CD1c-positive myeloid dendritic cell (primary cell): ENCODE measurements at regions not wholly inside any gene's neighbourhood (a gene's known extent, or its start where the extent isn't known, plus 50 kb on each side); places are given as distances from the start of the nearest gene placed in this dataset.

Experiments used
- DNase-seq: peaks from one replicate; pipeline ENCODE4 v3.0.0-alpha.2; 2016; ENCODE audit errors: extremely low spot score

- no peak for DNase-seq
Measured at GRCh38 chr2:238581126-238581525, 154.4 kb downstream of the ASB1 start.

DNA sequence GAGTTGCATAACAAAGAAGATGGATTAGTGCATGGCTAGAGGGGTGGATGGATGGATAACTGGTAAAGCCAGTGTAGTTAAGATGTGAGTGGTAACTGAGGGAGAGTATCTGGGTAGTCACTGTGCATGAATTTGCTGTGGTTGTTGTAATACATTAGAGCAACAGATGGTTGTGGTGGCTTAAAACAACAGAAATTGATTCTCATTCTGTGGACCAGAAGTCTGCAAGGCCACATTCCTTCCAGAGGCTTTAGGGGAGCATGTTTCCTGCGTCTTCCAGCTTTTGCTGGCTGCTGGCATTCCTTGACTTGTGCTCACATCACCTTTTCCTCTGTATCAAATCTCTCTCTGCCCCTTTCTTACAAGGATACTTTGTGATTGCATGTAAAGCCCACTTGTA, 155.4 kb downstream of the ASB1 start:
- DNase-seq = no peak

DNA sequence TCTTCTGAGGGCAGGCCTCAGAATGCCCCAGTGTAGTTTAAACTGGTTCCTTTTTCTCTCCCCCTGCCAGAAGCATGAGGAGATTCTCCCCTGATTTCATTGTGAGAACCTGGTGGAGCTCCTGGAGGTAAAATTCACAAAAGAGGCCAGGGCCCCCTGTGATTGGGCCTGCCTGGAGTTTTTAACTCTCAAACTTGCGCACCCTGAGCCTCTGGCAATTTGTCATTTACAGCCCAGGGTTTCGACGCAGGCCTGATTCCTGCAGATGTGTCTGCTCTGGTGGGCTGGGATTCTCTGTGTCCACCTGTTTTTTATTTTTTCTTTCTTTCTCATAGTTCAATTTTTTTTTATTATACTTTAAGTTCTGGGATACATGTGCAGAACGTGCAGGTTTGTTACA, 157.9 kb downstream of the ASB1 start:
- no peak for DNase-seq

- DNase-seq = no peak
Measured at GRCh38 chr2:238585836-238586821, 159.4 kb downstream of the ASB1 start.

GRCh38 chr2:238586931-238587775, 160.4 kb downstream of the ASB1 start:
- DNase-seq = no peak

DNA sequence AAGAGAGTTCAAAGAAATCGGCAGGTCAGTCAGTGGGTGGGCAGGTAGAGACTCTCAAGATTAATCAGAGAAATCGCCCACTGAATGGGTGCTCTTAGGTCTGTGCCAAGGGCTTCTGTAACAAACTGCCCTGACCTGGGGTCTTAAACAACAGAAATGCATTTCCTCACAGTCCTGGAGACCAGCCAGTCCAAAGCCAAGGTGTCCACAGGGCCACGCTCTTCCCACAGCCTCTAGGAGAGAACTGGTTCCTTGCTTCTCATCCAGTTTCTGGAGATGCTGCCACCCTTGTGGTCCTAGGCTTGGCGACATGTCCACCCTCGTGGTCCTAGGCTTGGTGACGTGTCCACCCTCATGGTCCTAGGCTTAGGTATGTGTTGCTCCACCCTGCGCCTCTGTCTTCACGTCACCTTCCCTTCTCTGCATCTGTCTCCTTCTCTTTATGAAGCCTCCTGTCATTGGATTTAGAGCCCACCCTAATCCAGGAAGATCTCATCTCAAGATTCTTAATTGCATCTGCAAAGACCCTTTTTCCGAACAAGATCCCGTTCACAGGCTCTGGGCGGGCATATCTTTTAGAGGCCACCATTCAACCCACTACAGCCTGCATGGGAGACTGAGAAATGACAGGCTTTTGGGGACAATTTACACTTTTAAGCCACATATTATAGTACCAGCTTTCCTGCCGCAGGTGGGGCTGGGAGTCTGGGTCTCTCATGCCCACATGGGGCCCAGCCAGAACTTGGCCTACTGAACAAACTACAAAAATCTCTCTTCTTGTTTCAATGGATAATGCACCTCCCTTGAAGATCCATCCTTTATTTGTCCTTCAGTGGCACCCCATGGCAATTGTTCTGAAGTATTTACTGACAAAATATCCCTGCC, 161.3 kb downstream of the ASB1 start:
- DNase-seq = no peak

DNA sequence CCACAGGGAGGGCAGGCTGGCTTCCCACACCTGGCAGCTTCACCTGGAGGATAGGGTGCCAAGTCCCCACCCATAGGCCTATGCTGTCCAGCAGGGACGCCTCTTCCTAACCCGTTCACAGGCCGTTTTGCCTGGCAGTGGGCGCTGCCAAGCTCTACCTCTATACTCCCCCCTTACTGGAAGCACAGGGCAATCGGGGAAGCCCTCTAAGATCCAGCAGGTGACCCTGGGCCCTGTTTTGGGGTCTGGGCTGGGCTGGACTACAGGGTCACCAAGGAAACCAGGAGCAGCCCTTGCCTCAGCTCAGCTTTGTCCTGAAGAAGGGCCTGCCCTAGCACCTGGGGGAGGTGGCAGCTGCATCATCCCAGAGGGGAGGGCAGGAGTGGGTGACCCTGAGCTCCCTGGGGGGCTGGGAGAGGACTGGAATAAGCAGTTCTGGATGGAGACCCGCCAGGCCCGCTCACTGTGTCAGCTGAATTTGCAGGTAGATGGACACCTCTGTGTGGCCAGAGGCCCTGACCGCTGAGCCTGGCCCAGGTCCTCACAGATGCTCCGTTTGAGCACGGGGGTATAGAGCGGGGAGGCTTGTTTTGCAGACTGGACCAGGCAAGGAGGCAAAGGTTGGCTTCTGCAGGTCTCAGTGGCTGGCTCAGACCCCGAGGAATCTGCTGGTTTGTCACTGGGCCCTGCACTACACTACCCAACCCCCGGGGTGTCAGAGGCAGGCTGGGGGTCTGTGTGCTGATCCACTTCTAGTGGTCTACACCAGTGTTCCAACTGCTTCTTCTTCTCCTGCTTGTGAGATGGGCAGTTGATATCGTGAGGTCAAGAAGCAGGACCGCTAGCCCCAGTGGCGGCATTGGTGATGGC, 163.1 kb downstream of the ASB1 start:
- DNase-seq = no peak

- DNase-seq = no peak
Measured at GRCh38 chr2:238591732-238592131, 165.0 kb downstream of the ASB1 start.

GRCh38 chr2:238593236-238593635, 166.5 kb downstream of the ASB1 start:
- DNase-seq = no peak

GRCh38 chr2:238593678-238594077, 167.0 kb downstream of the ASB1 start:
- no peak for DNase-seq

DNA sequence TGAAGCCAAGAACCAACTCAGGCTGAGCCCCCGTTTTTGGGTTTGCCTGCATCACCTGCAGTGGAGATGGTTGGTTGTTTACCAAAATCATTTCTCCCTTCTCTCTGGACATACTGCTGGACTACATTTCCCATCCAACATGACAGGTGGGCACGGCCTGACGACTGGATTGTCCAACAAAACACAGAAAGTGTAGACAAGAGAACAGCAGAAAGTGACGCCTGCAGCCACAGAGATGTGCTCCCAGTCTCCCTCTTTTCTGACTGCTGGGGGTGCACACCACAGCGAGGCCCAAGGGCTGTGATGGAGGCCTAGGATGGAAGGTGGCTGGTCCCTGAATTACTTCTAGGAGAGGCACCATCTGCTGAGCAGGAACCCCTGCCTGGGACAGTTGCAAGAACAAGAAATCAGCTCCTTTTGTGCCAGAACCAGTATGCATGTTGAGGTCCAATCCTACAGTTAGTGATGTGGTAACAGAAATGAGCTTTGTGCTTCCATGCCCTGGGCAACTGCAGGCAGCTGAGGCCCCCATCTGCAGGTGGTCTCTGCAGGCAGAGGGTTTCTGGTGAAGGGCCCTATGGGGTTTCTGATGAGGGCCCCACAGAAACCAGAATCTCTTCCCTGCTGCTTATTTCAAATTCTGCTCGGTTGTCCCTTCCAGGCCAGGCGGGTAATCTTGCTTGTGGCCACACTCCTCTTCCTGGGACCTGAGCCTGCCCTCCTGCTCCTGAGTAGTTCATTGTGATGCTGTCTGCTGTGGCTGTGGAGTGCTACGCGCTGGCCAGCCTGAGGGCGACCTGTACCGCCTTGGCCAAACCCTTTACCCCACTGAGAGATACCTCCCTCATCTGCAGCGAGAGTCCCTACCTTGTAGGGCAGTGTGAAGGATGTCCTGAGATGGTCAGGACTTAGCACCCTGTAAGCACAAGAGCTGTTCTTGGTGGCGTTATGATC, 168.3 kb downstream of the ASB1 start:
- no peak for DNase-seq

GRCh38 chr2:238595750-238596570, 169.2 kb downstream of the ASB1 start:
- no peak for DNase-seq

DNA sequence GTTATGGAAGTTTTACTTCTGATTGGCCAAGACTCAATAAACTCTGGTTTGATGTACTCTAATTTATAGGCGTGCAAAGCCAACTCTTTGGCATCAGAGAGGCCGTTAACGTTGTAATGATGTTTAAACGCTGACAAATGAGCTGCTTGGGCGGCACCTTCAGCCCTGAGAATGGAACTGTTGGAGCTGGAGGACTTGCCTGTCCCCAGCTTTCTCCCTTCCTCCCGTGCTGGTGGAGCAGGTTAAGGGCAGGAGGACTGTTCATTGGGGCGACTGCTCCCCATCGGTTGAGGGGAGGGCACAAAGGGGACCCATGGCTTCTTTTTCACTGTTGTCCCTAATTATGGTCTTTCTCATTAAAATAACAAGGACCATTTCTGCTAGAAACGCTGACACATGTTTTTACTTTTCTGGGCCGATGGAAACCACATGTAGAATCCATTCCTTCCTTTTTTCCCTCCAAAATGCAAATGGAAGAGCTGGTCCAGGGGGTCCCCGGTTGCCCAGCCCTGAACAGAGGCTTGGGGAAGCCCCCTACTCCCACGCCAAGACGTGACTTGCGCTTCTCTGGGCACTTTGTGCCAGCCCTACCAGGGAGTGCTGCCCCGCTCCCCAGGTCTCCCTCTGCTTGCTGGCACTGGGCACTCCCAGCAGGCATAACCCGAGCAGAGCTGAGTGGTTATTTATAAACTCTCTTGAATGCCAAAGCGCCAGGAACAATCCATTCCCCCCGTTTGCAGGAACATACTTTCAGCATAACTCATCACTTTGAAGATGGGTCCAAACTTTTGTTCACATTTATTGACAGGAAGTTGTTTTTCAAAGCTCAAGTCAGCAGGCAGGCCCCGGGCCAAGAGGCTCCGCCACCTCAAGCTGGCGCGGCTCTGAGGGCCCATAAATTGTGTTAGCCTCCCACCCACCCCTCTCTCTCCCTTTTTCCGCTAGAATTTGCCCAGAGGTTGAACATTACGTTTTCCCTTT, 170.1 kb downstream of the ASB1 start:
- DNase-seq = no peak

GRCh38 chr2:238597638-238598528, 171.2 kb downstream of the ASB1 start:
- DNase-seq = no peak

DNA sequence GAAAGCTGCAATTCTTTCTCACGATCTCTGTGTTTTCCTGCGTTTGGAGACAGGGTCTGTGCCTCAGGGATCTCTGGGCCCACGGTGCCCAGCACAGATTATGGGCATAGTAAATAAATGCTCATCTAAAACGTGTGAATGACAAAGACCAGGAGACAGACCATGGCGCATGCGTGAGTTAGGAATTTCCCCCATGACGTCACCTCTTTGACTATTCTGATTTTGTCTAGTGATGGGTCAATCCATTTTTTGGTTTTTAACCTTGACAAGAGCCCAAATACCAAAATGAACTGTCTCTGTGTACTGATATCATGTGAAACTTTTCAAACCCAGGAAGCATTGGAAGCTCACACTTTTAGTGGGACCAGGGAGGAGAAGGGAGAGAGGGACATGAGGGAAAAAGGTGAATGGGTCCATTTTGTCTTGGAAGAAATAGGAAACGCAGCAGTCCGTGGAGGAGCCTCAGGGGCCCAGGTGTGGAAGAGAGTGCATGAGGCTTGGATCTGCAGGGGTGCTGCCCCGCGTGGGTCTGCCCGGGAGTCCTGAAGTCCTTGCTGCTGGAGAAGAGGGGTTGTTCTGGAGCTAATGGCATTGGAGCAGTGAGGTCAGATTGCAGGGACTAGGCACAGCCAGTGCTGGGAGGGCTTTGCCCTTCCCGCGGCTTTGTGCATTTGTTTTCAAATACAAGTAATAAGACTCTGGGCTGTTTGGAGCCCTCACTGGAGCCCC, 172.2 kb downstream of the ASB1 start:
- no peak for DNase-seq
